H1 (cell line): ENCODE measurements at regions not wholly inside any gene's neighbourhood (a gene's known extent, or its start where the extent isn't known, plus 50 kb on each side); places are given as distances from the start of the nearest gene placed in this dataset.

ENCODE experiments used
- CTCF ChIA-PET: fragments of 300-600 bp; sonication (Branson Sonifier 250); formaldehyde crosslinking; loops from one replicate; lab custom pipeline; 2021; ENCODE audit not compliant: partially characterized antibody; lab: Charles Lee
- POLR2A ChIA-PET: fragments of 300-600 bp; sonication (Branson Sonifier 250); formaldehyde crosslinking; loops from one replicate; lab custom pipeline; 2021; ENCODE audit warnings: inconsistent platforms; ENCODE audit not compliant: partially characterized antibody; lab: Charles Lee
- DNase-seq, 2 experiments: peaks; one replicate each; pipeline versions ENCODE4 v3.0.0 to v3.0.0-alpha.2; 2010 to 2022; ENCODE audit warnings: low spot score in 2 of 2, low read depth in 1 of 2, mixed read lengths in 1 of 2
- FAIRE-seq: peaks from 2 replicates; lab custom pipeline; 2011; peaks lifted over from hg19 to GRCh38; lab: Jason Lieb, UNC
- H2AFZ ChIP-seq: 2 replicates; pipeline ENCODE4 v1.8.1; 2012; ENCODE audit warnings: low read length, inconsistent platforms
- H2AK5ac ChIP-seq: 2 replicates; pipeline ENCODE4 v1.6.1; 2013; ENCODE audit warnings: low read depth, low read length
- H2BK120ac ChIP-seq: replicated peaks from 2 replicates; pipeline ENCODE3; 2013; ENCODE audit warnings: low read depth, low read length, inconsistent platforms
- H2BK12ac ChIP-seq: 2 replicates; pipeline ENCODE4 v1.6.1; 2013; ENCODE audit warnings: low read depth, low read length
- H2BK15ac ChIP-seq: 2 replicates; pipeline ENCODE4 v1.6.1; 2013; ENCODE audit warnings: low read length
- H2BK20ac ChIP-seq: 2 replicates; pipeline ENCODE4 v1.6.1; 2013; ENCODE audit warnings: low read length
- H2BK5ac ChIP-seq: 2 replicates; pipeline ENCODE4 v1.6.1; 2013; ENCODE audit warnings: low read depth, low read length
- H3K14ac ChIP-seq: 2 replicates; pipeline ENCODE4 v1.6.1; 2013; ENCODE audit warnings: inconsistent platforms; ENCODE audit not compliant: insufficient read length
- H3K18ac ChIP-seq: 2 replicates; pipeline ENCODE4 v1.6.1; 2013; ENCODE audit warnings: low read length; ENCODE audit errors: extremely low read depth
- H3K23ac ChIP-seq: 2 replicates; pipeline ENCODE4 v1.6.1; 2013; ENCODE audit warnings: inconsistent platforms; ENCODE audit not compliant: insufficient read length
- H3K23me2 ChIP-seq: 2 replicates; pipeline ENCODE4 v1.6.1; 2013; ENCODE audit warnings: low read depth, low read length
- H3K27ac ChIP-seq: 2 replicates; pipeline ENCODE4 v1.6.1; 2011; ENCODE audit warnings: low read depth, low read length, inconsistent platforms
- H3K27me3 ChIP-seq, 4 experiments: replicated peaks in 1 of 4; 1 replicate in 1 of 4; 2 replicates in 3 of 4; pipeline versions ENCODE4 v1.6.1 to v1.8.1; 2011 to 2013; ENCODE audit warnings: low read length in 3 of 4, mild to moderate bottlenecking in 3 of 4, inconsistent platforms in 2 of 4, mixed read lengths in 2 of 4, moderate library complexity in 1 of 4; ENCODE audit not compliant: control insufficient read depth in 3 of 4, insufficient read depth in 3 of 4; ENCODE audit errors: extremely low read depth in 1 of 4
- H3K36me3 ChIP-seq, 4 experiments: 2 replicates each; pipeline versions ENCODE4 v1.6.1 to v1.8.1; 2011 to 2013; ENCODE audit warnings: mild to moderate bottlenecking in 4 of 4, low read length in 3 of 4, moderate library complexity in 2 of 4, control low read depth in 1 of 4, inconsistent platforms in 1 of 4; ENCODE audit not compliant: insufficient read depth in 4 of 4, control insufficient read depth in 2 of 4
- H3K4ac ChIP-seq: replicated peaks from 2 replicates; pipeline ENCODE3; 2013; ENCODE audit warnings: low read length, low read depth, mixed read lengths, inconsistent platforms; ENCODE audit not compliant: insufficient read length
- H3K4me1 ChIP-seq, 4 experiments: replicated peaks in 1 of 4; 1 replicate in 1 of 4; 2 replicates in 3 of 4; pipeline versions ENCODE4 v1.6.1 to v1.8.1; 2011 to 2013; ENCODE audit warnings: low read length in 3 of 4, inconsistent platforms in 2 of 4, mixed read lengths in 1 of 4; ENCODE audit not compliant: insufficient read depth in 4 of 4, control insufficient read depth in 3 of 4
- H3K4me2 ChIP-seq, 2 experiments: 2 replicates each; pipeline versions ENCODE4 v1.6.1 to v1.8.1; 2011 to 2013; ENCODE audit warnings: low read depth in 2 of 2, low read length in 2 of 2, control low read depth in 1 of 2, inconsistent platforms in 1 of 2, mild to moderate bottlenecking in 1 of 2; ENCODE audit not compliant: insufficient read depth in 1 of 2
- H3K4me3 ChIP-seq, 4 experiments: fragments of 200-600, 300-600 bp in 1 of 4; sonication (generic), shearing (Covaris generic), sonication (Bioruptor Twin) in 1 of 4; 2 replicates each; pipeline versions ENCODE4 v1.5.1 to v1.8.1; 2011 to 2016; ENCODE audit warnings: low read length in 4 of 4, low read depth in 3 of 4, control low read depth in 2 of 4, inconsistent platforms in 2 of 4, mild to moderate bottlenecking in 2 of 4, mixed read lengths in 1 of 4, moderate library complexity in 1 of 4; ENCODE audit not compliant: insufficient read depth in 2 of 4; ENCODE audit errors: extremely low read depth in 1 of 4
- H3K56ac ChIP-seq: replicated peaks from 2 replicates; pipeline ENCODE3; 2013; ENCODE audit warnings: low read depth, mild to moderate bottlenecking, mixed read lengths, low read length, inconsistent platforms; ENCODE audit not compliant: insufficient read length
- H3K79me1 ChIP-seq: 2 replicates; pipeline ENCODE4 v1.6.1; 2013; ENCODE audit warnings: low read depth, low read length, control low read depth
- H3K79me2 ChIP-seq, 2 experiments: 2 replicates each; pipeline versions ENCODE4 v1.6.1 to v1.8.1; 2012 to 2013; ENCODE audit warnings: low read length in 2 of 2, mild to moderate bottlenecking in 2 of 2, inconsistent platforms in 1 of 2; ENCODE audit not compliant: insufficient read depth in 2 of 2, control insufficient read depth in 1 of 2
- H3K9ac ChIP-seq, 4 experiments: replicated peaks in 1 of 4; 1 replicate in 1 of 4; 2 replicates in 3 of 4; pipeline versions ENCODE4 v1.6.1 to v1.8.1; 2011 to 2013; ENCODE audit warnings: low read depth in 3 of 4, low read length in 3 of 4, control low read depth in 2 of 4, mild to moderate bottlenecking in 2 of 4, moderate library complexity in 2 of 4, inconsistent platforms in 1 of 4; ENCODE audit errors: extremely low read depth in 1 of 4
- H3K9me3 ChIP-seq, 2 experiments: 2 replicates each; pipeline versions ENCODE4 v1.6.1 to v1.8.1; 2012 to 2013; ENCODE audit warnings: mild to moderate bottlenecking in 2 of 2, moderate library complexity in 2 of 2, control low read depth in 1 of 2, inconsistent platforms in 1 of 2, low read depth in 1 of 2, low read length in 1 of 2, mixed read lengths in 1 of 2; ENCODE audit not compliant: insufficient read depth in 2 of 2
- H4K20me1 ChIP-seq, 2 experiments: replicated peaks in 1 of 2; 2 replicates each; pipeline versions ENCODE3 to v1.8.1; 2011 to 2013; ENCODE audit warnings: inconsistent platforms in 2 of 2, low read length in 2 of 2, mild to moderate bottlenecking in 1 of 2; ENCODE audit not compliant: insufficient read depth in 2 of 2, control insufficient read depth in 1 of 2
- H4K5ac ChIP-seq: 2 replicates; pipeline ENCODE4 v1.6.1; 2013; ENCODE audit warnings: low read length, low read depth, mixed read lengths, inconsistent platforms; ENCODE audit not compliant: insufficient read length
- H4K8ac ChIP-seq: 2 replicates; pipeline ENCODE4 v1.8.0; 2013; ENCODE audit warnings: mild to moderate bottlenecking, moderate library complexity, low read length, inconsistent platforms; ENCODE audit not compliant: insufficient read depth; ENCODE audit errors: extremely low read depth
- H4K91ac ChIP-seq: replicated peaks from 2 replicates; pipeline ENCODE3; 2013; ENCODE audit warnings: low read length, mixed read lengths, inconsistent platforms; ENCODE audit not compliant: insufficient read length
- CTBP2 ChIP-seq: IDR thresholded peaks from 2 replicates; pipeline ENCODE4 v1.7.0; 2011; ENCODE audit warnings: borderline replicate concordance, mild to moderate bottlenecking, moderate library complexity, mixed read lengths, low read length; ENCODE audit not compliant: insufficient read depth, insufficient read length
- POLR2A ChIP-seq, 2 experiments: IDR thresholded peaks; 1 replicate in 1 of 2; 2 replicates in 1 of 2; pipeline ENCODE4 v1.6.1; 2011; ENCODE audit warnings: low read depth in 2 of 2, low read length in 2 of 2, mild to moderate bottlenecking in 2 of 2; ENCODE audit errors: control extremely low read depth in 1 of 2

- no peak overlapping the region for H3K18ac ChIP-seq
- H4K20me1 ChIP-seq = no peaks in the 10 kb centered on the region
- no peak overlapping the region for H4K5ac ChIP-seq
- no peak overlapping the region for H2BK5ac ChIP-seq
- no peak overlapping the region for H2BK120ac ChIP-seq
- H3K9ac ChIP-seq = no peak overlapping the region
- H3K23ac ChIP-seq = no peak overlapping the region
- no peak overlapping the region for H3K27ac ChIP-seq
- no peak overlapping the region for H2BK15ac ChIP-seq
- H3K14ac ChIP-seq = no peak overlapping the region
- H3K4me1 ChIP-seq = no peaks in the 10 kb centered on the region
- FAIRE-seq (no peak), DNase-seq (no peak)
- H3K79me2 ChIP-seq = no peaks in the 10 kb centered on the region
- no peak overlapping the region for H2BK20ac ChIP-seq
- H4K91ac ChIP-seq = no peak overlapping the region
- H3K4me3 ChIP-seq = no peak overlapping the region
- H3K27me3 ChIP-seq = no peaks in the 10 kb centered on the region
- ChIA-PET CTCF (no interaction called here), POLR2A (no interaction called here)
- H3K56ac ChIP-seq = no peak overlapping the region
- H2AFZ ChIP-seq = no peak overlapping the region
- H3K36me3 ChIP-seq = no peaks in the 10 kb centered on the region
- H3K9me3 ChIP-seq = no peaks in the 10 kb centered on the region
- H3K4ac ChIP-seq = no peak overlapping the region
- no peak overlapping the region for H2BK12ac ChIP-seq
- H2AK5ac ChIP-seq = no peak overlapping the region
- H3K23me2 ChIP-seq = peaks cover 2% of the 10 kb centered on the region; the same call in 1 of the 2 replicates
- no peaks in the 10 kb centered on the region for H3K79me1 ChIP-seq
- H4K8ac ChIP-seq = no peak overlapping the region
- no peak overlapping the region for H3K4me2 ChIP-seq
- TF ChIP-seq POLR2A (IDR thresholded peaks at IDR 0.05; ENCODE audit: control extremely low read depth in 1 of 2, low read depth in 2 of 2, low read length in 2 of 2) (no peak), CTBP2 (no peak)
These were observed 67.8 kb upstream of the FAM83B start for GRCh38 chr6:54778731-54779130.
